IPS-18a (cell line): ENCODE measurements at regions not wholly inside any gene's neighbourhood (a gene's known extent, or its start where the extent isn't known, plus 50 kb on each side); places are given as distances from the start of the nearest gene placed in this dataset.
"Not testable (repeated sequence)": the region's sequence is repeated elsewhere in the genome, so short reads cannot be mapped to it uniquely, and the experiment has no call there.

ENCODE experiments used
- H3K27ac ChIP-seq: one replicate; pipeline ENCODE4 v1.5.1; 2013; ENCODE audit warnings: low read length
- H3K27me3 ChIP-seq: one replicate; pipeline ENCODE4 v1.6.1; 2013; ENCODE audit warnings: mild to moderate bottlenecking, low read length; ENCODE audit not compliant: control insufficient read depth, insufficient read depth
- H3K36me3 ChIP-seq: one replicate; pipeline ENCODE4 v1.6.1; 2013; ENCODE audit warnings: low read depth, low read length; ENCODE audit not compliant: control insufficient read depth
- H3K4me1 ChIP-seq: one replicate; pipeline ENCODE4 v1.6.1; 2013; ENCODE audit warnings: low read depth, low read length; ENCODE audit not compliant: control insufficient read depth
- H3K4me3 ChIP-seq: one replicate; pipeline ENCODE4 v1.5.1; 2013; ENCODE audit warnings: low read length
- H3K9ac ChIP-seq: one replicate; pipeline ENCODE4 v1.6.1; 2013; ENCODE audit warnings: mild to moderate bottlenecking, low read length, moderate library complexity
- H3K9me3 ChIP-seq: one replicate; pipeline ENCODE4 v1.6.1; 2013; ENCODE audit warnings: low read depth, low read length; ENCODE audit not compliant: control insufficient read depth

DNA sequence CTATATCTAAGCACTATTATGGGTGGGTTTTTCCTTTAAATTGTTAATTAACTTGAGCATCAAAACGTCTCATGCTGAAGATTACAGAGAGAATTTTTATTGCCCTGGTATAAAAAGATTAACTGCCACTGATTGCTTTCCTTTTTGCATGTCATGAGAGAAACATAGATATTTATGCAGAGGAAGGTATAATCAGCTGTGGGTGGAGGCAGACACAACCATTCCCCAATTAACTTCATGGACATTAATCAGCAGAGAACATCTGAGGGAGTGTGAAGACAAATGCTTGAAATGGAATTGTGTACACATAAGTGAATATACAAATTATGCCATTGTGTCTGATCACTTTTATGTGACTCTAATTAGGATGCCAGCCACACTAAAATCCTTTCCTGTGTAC is 115.2 kb upstream of the CPHXL start:
- no peak overlapping the region for H3K4me3 ChIP-seq
- H3K4me1 ChIP-seq: peaks cover 4% of the 10 kb centered on the region
- H3K27ac ChIP-seq: no peak overlapping the region
- H3K9me3 ChIP-seq: no peaks in the 10 kb centered on the region
- H3K27me3 ChIP-seq: peaks cover 64% of the 10 kb centered on the region
- H3K9ac ChIP-seq: no peak overlapping the region
- H3K36me3 ChIP-seq: no peaks in the 10 kb centered on the region

DNA sequence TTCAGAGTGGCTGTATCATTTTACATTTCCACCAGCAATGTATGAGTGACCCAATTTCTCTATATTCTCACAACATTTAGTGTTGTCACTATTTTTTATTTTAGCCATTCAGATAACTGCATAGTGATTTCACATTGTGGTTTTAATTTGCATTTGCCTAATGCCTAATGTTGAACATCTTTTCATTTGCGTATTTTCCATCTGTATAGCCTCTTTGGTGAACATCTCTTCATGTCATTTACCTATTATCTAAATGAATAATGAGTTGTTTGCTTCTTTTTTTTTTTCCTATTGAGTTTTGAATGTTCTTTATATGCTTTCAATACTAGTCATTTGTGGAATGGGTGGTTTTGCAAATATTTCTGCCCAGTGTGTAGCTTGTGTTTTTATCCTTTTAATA is 120.9 kb upstream of the CPHXL start:
- no peaks in the 10 kb centered on the region for H3K36me3 ChIP-seq
- no peak overlapping the region for H3K9ac ChIP-seq
- H3K27ac ChIP-seq: no peak overlapping the region
- H3K4me1 ChIP-seq: no peaks in the 10 kb centered on the region
- peaks cover 11% of the 10 kb centered on the region for H3K27me3 ChIP-seq
- no peak overlapping the region for H3K4me3 ChIP-seq
- no peaks in the 10 kb centered on the region for H3K9me3 ChIP-seq

DNA sequence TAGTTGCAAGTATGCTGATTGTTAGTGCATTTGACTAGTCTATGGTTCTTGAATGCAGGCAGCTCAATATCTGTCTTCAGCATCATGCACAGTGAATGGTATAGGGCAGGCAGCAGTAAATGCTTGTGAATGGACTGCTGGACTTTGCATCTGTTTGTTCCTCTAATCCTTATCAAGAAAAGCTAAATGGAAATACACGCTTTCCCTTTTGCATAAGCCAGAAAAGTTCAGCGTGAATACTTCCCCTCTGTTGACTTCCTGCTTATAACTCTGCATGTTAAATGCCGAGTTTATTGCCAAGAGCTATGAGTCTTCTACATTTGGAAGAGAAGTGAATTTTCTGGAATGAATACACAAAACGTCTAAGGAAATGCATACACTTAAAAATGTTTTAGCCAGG is 127.9 kb upstream of the CPHXL start:
- Histone ChIP-seq H3K27ac (no peak overlapping the region), H3K4me3 (no peak overlapping the region), H3K36me3 (no peaks in the 10 kb centered on the region), H3K4me1 (no peaks in the 10 kb centered on the region), H3K9ac (no peak overlapping the region), H3K27me3 (no peaks in the 10 kb centered on the region), H3K9me3 (no peaks in the 10 kb centered on the region)

DNA sequence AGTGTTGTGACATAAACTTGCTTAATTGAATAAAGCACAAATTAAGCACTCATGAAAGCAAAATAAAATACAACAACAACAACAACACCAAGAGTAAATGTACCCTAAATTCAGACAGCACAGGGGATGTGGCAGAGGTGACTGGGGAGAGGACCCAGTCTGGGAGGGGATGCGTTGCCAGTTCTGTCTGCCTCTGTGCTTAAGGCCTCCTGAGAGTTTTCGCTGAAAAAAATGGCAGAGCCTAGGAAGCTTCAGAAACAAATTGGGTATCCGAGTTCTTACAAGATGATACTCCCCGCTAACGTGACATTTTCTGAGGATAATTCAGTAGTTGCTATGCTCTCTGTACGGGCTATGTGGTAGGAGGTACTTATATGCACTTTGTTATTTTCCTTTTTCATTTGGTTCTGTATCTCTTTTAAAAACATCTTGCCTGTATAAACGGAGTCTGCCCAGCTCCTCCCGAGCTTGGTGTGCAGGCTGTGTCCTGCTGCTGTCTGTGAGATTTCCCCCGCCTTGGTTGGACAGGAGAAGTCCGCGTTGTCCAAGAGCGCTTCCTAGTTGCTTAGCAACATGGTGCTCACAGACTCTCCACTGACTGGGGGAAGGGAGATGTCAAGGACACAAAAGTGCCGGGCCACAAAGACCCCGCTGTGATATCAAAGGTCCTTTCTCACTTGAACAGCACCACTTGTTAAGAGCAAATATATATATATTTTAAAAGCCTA is 134.2 kb upstream of the CPHXL start:
- Histone ChIP-seq H3K27me3 (peaks cover 3% of the 10 kb centered on the region), H3K4me3 (no peak overlapping the region), H3K9ac (no peak overlapping the region), H3K9me3 (no peaks in the 10 kb centered on the region), H3K36me3 (no peaks in the 10 kb centered on the region), H3K27ac (no peak overlapping the region), H3K4me1 (peaks cover 4% of the 10 kb centered on the region)

DNA sequence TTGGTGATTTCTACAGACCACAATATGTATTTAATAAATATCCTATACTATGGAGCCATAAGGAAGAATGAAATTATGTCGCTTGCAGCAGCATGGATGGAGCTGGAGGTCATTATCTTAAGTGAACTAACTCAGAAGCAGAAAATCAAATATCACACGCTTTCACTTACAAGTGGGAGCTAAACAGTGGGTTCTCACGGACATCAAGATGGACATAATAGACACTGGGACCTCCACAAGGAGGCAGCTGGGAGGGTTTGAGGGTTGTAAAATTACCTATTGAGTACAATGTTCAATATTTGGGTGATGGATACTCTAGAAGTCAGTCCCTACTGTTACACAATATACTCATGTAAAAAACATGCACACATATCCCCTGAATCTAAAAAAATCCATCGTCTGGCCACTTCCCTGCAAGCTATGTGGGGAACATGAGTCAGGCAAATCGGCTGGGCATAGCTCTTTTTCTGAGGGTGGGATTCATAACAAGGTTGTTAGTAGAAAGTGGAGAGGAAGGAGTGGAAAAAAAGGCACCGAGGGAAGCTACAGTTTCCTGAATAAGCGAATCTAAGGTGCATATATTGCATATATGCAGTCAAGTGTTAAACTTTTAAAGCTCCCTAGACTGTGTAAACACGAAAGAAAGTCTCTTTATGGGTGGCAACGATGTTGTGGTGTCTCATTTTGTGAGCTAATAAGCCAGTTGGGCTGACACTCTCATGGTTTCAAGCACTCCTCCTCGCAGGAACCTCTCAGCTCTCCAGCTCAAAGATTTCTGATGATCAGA is 135.2 kb upstream of the CPHXL start:
- Histone ChIP-seq H3K27ac (no peak overlapping the region), H3K27me3 (peaks cover 3% of the 10 kb centered on the region), H3K4me1 (peaks cover 4% of the 10 kb centered on the region), H3K9me3 (no peaks in the 10 kb centered on the region), H3K36me3 (no peaks in the 10 kb centered on the region), H3K4me3 (no peak overlapping the region), H3K9ac (no peak overlapping the region)

DNA sequence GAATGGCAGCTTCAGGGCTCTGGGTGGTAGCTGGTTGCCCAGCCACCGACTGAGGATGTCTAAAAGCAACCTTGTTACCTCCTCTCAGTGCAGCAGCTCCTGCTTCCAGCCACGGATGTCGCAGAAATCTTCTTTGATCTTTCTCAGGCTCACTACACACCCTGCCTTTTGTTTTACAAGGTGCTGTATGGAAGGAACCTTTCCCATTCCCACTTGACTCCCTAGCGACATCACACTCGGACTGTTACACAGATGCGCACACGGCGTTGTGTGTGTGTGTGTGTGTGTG is 135.8 kb upstream of the CPHXL start:
- H3K27me3 ChIP-seq: peaks cover 3% of the 10 kb centered on the region
- peaks cover 4% of the 10 kb centered on the region for H3K4me1 ChIP-seq
- no peaks in the 10 kb centered on the region for H3K36me3 ChIP-seq
- no peak overlapping the region for H3K4me3 ChIP-seq
- no peak overlapping the region for H3K27ac ChIP-seq
- no peak overlapping the region for H3K9ac ChIP-seq
- H3K9me3 ChIP-seq: no peaks in the 10 kb centered on the region

DNA sequence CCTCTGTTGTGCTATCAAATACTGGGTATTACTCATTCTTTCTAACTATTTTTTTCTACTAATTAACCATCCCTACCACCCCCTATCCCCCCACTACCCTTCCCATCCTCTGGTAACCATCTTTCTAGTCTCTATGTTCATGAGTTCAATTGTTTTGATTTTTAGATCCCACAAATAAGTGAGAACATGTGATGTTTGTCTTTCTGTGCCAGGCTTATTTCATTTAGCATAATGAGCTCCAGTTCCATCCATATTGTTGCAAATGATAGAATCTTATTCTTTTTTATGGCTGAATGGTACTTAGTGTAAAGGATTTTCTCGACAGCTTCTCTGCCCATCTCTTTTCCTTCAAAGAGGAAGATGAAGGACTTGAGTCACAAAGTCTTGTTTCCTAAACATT is 138.0 kb upstream of the CPHXL start:
- no peaks in the 10 kb centered on the region for H3K9me3 ChIP-seq
- H3K9ac ChIP-seq: no peak overlapping the region
- H3K4me3 ChIP-seq: no peak overlapping the region
- peaks cover 3% of the 10 kb centered on the region for H3K27me3 ChIP-seq
- H3K27ac ChIP-seq: no peak overlapping the region
- H3K4me1 ChIP-seq: peaks cover 4% of the 10 kb centered on the region
- no peaks in the 10 kb centered on the region for H3K36me3 ChIP-seq

DNA sequence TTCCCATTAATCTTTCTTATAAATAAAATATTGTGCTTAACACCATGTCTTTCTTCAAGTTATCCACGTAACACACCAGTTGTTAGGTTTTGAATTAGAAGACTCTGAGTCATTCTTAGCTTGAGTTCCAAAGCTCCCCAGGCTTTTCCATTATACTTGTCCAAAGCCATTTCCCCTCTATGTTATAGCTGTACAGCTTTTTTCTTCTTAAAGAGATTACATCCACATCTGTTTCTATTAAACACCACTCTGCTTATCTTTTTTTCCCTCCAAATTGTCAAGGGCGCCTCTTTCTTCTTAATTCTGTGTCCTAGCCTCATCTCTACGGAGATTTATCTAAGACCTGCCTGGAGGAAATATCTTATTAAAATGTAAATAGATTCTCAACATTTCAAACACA is 139.4 kb upstream of the CPHXL start:
- Histone ChIP-seq H3K27me3 (peaks cover 3% of the 10 kb centered on the region), H3K4me3 (no peak overlapping the region), H3K9me3 (no peaks in the 10 kb centered on the region)

DNA sequence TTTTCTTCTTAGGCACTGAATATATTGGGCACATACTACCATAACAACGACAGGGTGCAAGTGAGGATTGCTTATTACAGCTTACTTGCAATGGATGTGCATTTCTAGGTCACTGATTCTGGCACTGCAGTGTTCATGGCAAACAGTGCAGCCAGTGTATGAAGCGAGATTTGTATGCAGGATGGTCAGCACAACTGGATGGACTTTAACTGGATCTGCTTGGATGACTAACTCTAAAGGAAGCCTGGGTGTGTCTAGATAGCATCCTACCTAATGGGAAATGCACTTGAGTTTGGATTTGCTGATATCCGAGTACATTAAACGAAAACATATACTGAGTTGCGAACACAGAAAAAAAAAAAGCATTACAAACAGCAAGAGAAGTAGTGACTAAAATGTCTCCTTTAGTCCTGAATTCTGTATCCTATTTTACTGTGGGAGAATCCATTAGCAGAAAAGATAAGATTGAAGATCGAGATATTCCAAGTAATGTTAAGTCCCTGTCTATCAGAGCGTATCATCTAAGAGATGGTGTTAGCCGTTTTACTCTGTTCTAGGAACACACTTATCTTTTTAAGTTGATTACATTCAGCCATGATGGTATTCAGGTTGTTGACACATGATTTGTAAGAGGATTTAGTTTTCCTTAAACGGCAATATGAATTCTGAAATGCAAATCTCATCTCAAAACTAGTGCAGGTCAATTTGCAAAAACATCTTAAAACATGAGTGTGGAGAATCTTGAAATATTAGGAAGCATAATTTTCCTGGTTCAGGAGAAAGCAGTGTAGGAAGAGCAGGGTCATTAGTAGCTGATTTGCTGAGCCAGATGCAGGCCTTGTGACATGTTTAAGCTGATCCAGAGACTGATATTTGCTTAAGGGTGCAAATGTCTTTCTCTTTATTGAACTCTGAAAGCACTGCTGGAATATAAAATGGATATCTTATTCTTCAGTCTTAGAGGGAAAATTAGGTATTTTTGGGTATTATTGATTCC is 142.6 kb upstream of the CPHXL start:
- Histone ChIP-seq H3K4me3 (no peak overlapping the region), H3K9me3 (no peaks in the 10 kb centered on the region), H3K9ac (no peak overlapping the region), H3K4me1 (no peaks in the 10 kb centered on the region), H3K36me3 (no peaks in the 10 kb centered on the region), H3K27ac (no peak overlapping the region), H3K27me3 (no peaks in the 10 kb centered on the region)

More for the DNA sequence above, 139.4 kb upstream of the CPHXL start:
- Histone ChIP-seq H3K9ac (no peak overlapping the region), H3K27ac (no peak overlapping the region), H3K36me3 (no peaks in the 10 kb centered on the region), H3K4me1 (no peaks in the 10 kb centered on the region)

DNA sequence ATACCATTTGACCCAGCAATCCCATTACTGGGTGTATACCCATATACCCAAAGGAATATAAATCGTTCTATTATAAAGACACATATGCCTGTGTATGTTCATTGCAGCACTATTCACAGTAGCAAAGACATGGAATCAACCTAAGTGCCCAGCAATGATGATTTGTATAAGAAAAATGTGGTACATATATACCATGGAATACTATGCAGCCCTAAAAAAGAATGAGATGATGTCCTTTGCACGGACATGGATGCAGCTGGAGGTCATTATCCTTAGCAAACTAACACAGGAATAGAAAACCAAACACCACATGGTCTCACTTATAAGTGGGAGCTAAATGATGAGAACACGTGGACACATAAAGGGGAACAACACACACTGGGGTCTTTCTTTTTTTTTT is 155.0 kb upstream of the CPHXL start:
- H3K27me3 ChIP-seq, H3K27ac ChIP-seq, H3K4me3 ChIP-seq, H3K9me3 ChIP-seq, H3K36me3 ChIP-seq, H3K4me1 ChIP-seq, H3K9ac ChIP-seq: not testable (repeated sequence)

DNA sequence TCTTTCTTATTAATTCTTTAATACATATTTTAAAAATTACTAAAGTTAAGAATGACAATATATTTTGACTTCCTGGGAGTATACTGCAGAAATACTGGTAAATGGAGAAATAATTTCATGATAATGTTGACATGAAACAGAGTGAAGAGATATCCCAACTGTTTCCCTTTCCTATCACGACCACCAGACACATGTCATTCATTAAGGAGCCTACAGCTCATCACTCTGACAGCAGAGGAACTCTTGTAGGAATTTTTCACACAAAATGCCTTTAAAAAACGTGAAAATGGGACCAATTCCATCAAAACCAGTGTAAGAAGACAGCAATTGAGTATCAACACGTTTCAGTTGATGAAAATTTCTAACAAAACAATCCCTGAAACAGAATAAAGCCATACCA is 172.9 kb upstream of the CPHXL start:
- H3K4me3 ChIP-seq: no peak overlapping the region
- H3K27ac ChIP-seq: no peak overlapping the region
- H3K9me3 ChIP-seq: no peaks in the 10 kb centered on the region
- H3K9ac ChIP-seq: no peak overlapping the region
- no peaks in the 10 kb centered on the region for H3K4me1 ChIP-seq
- no peaks in the 10 kb centered on the region for H3K36me3 ChIP-seq
- H3K27me3 ChIP-seq: no peaks in the 10 kb centered on the region
